ENCODE measurements at regions not wholly inside any gene's neighbourhood (a gene's known extent, or its start where the extent isn't known, plus 50 kb on each side); places are given as distances from the start of the nearest gene placed in this dataset.

- Histone ChIP-seq H3K9me3 (no peaks in the 10 kb centered on the region), H3K4me1 (no peaks in the 10 kb centered on the region), H3K36me3 (replicated peaks) (no peaks in the 10 kb centered on the region), H3K27me3 (ENCODE audit: low read depth) (no peaks in the 10 kb centered on the region), H3K4me3 (no peak overlapping the region)
- in situ Hi-C loops (cut with MboI; ENCODE audit: low sequenced_read_pairs): no loop called here
- DNase-seq (ENCODE audit: low spot score in 2 of 2): no peak
These were observed 129.9 kb upstream of the VSTM2B start for GRCh38 chr19:29395734-29396414.

DNA sequence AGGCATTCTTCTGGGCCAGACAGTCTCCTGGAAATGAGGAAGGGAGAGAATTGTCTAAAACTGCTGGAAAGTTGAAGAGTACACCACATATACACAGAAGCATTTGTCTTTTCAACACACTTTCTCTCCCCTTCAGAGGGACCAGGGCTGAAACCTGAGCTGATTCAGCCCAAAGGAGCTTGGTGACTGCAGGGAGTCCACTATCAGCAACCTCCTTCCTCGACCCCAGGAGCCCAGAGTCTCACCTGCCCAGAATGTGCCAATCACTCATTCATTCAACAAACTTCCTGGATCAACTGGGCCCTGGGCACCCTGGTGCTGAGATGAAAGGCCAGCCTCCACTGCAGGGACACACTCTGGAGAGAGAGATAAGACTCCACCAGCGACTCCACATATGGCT, 128.9 kb upstream of the VSTM2B start:
- no peak overlapping the region for H3K4me3 ChIP-seq
- no peaks in the 10 kb centered on the region for H3K4me1 ChIP-seq
- no peaks in the 10 kb centered on the region for H3K27me3 ChIP-seq (ENCODE audit: low read depth)
- no peaks in the 10 kb centered on the region for H3K9me3 ChIP-seq
- no peaks in the 10 kb centered on the region for H3K36me3 ChIP-seq (replicated peaks)
- in situ Hi-C loops (cut with MboI; ENCODE audit: low sequenced_read_pairs): no loop called here
- no peak for DNase-seq (ENCODE audit: low spot score in 2 of 2)

- H3K9me3 ChIP-seq: no peaks in the 10 kb centered on the region
- no peaks in the 10 kb centered on the region for H3K4me1 ChIP-seq
- no peak overlapping the region for H3K4me3 ChIP-seq
- no peak for DNase-seq (ENCODE audit: low spot score in 2 of 2)
- no peaks in the 10 kb centered on the region for H3K36me3 ChIP-seq (replicated peaks)
- in situ Hi-C loops (cut with MboI; ENCODE audit: low sequenced_read_pairs): no loop called here
- H3K27me3 ChIP-seq (ENCODE audit: low read depth): no peaks in the 10 kb centered on the region
These were observed 128.0 kb upstream of the VSTM2B start for GRCh38 chr19:29397748-29398147.

- no peaks in the 10 kb centered on the region for H3K9me3 ChIP-seq
- no peaks in the 10 kb centered on the region for H3K36me3 ChIP-seq (replicated peaks)
- DNase-seq (ENCODE audit: low spot score in 2 of 2): no peak
These were observed 126.0 kb upstream of the VSTM2B start for GRCh38 chr19:29399804-29400203.

GRCh38 chr19:29400917-29401711, 124.7 kb upstream of the VSTM2B start:
- no peaks in the 10 kb centered on the region for H3K4me1 ChIP-seq
- no peaks in the 10 kb centered on the region for H3K27me3 ChIP-seq (ENCODE audit: low read depth)
- H3K4me3 ChIP-seq: no peak overlapping the region
- DNase-seq (ENCODE audit: low spot score in 2 of 2): no peak
- no peaks in the 10 kb centered on the region for H3K36me3 ChIP-seq (replicated peaks)
- no peaks in the 10 kb centered on the region for H3K9me3 ChIP-seq
- in situ Hi-C loops (cut with MboI; ENCODE audit: low sequenced_read_pairs): no loop called here

More at GRCh38 chr19:29399804-29400203, 126.0 kb upstream of the VSTM2B start:
- Histone ChIP-seq H3K27me3 (ENCODE audit: low read depth) (no peaks in the 10 kb centered on the region), H3K4me1 (no peaks in the 10 kb centered on the region), H3K4me3 (no peak overlapping the region)
- in situ Hi-C loops (cut with MboI; ENCODE audit: low sequenced_read_pairs): no loop called here

GRCh38 chr19:29401712-29402421, 123.9 kb upstream of the VSTM2B start:
- DNase-seq (ENCODE audit: low spot score in 2 of 2): no peak
- Histone ChIP-seq H3K4me1 (no peaks in the 10 kb centered on the region), H3K4me3 (no peak overlapping the region), H3K36me3 (replicated peaks) (no peaks in the 10 kb centered on the region), H3K9me3 (no peaks in the 10 kb centered on the region), H3K27me3 (ENCODE audit: low read depth) (no peaks in the 10 kb centered on the region)
- in situ Hi-C loops (cut with MboI; ENCODE audit: low sequenced_read_pairs): no loop called here

- H3K9me3 ChIP-seq: no peaks in the 10 kb centered on the region
- DNase-seq (ENCODE audit: low spot score in 2 of 2): no peak
- no peaks in the 10 kb centered on the region for H3K4me1 ChIP-seq
- H3K36me3 ChIP-seq (replicated peaks): no peaks in the 10 kb centered on the region
- H3K4me3 ChIP-seq: no peak overlapping the region
- no peaks in the 10 kb centered on the region for H3K27me3 ChIP-seq (ENCODE audit: low read depth)
- in situ Hi-C loops (cut with MboI; ENCODE audit: low sequenced_read_pairs): no loop called here
These were observed 123.2 kb upstream of the VSTM2B start for GRCh38 chr19:29402563-29402962.

DNA sequence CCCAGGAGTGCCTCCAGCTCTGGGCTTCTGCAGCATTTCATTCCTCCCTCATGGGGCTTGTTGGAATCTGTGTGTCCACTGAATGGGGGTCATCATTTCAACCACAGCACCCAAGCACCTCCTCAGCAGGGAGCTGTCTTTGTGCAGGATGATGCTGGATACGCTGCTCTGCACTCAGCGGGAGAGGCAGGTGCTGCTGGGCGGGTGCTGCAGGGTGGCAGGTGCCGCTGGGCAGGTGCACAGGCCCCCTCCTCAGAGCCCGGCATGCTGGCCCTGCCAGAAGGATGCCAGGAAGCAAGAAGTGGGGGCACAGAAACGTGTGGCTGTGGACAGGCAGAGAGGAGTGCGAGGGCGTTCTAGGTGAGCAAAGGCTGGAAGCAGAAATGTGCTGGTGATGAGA, 121.8 kb upstream of the VSTM2B start:
- Histone ChIP-seq H3K4me3 (no peak overlapping the region), H3K4me1 (no peaks in the 10 kb centered on the region), H3K9me3 (no peaks in the 10 kb centered on the region), H3K36me3 (replicated peaks) (no peaks in the 10 kb centered on the region), H3K27me3 (ENCODE audit: low read depth) (no peaks in the 10 kb centered on the region)
- DNase-seq (ENCODE audit: low spot score in 2 of 2): no peak
- in situ Hi-C loops (cut with MboI; ENCODE audit: low sequenced_read_pairs): no loop called here

GRCh38 chr19:29404951-29405727, 120.7 kb upstream of the VSTM2B start:
- H3K9me3 ChIP-seq: no peaks in the 10 kb centered on the region
- no peak overlapping the region for H3K4me3 ChIP-seq
- no peaks in the 10 kb centered on the region for H3K27me3 ChIP-seq (ENCODE audit: low read depth)
- peak; percentile 3 to 23 for DNase-seq (ENCODE audit: low spot score in 2 of 2)
- no peaks in the 10 kb centered on the region for H3K4me1 ChIP-seq
- no peaks in the 10 kb centered on the region for H3K36me3 ChIP-seq (replicated peaks)
- in situ Hi-C loops (cut with MboI; ENCODE audit: low sequenced_read_pairs): no loop called here

GRCh38 chr19:29405728-29405995, 120.1 kb upstream of the VSTM2B start:
- Histone ChIP-seq H3K4me1 (no peaks in the 10 kb centered on the region), H3K9me3 (no peaks in the 10 kb centered on the region), H3K27me3 (ENCODE audit: low read depth) (no peaks in the 10 kb centered on the region), H3K4me3 (no peak overlapping the region), H3K36me3 (replicated peaks) (no peaks in the 10 kb centered on the region)
- no peak for DNase-seq (ENCODE audit: low spot score in 2 of 2)
- in situ Hi-C loops (cut with MboI; ENCODE audit: low sequenced_read_pairs): no loop called here

DNA sequence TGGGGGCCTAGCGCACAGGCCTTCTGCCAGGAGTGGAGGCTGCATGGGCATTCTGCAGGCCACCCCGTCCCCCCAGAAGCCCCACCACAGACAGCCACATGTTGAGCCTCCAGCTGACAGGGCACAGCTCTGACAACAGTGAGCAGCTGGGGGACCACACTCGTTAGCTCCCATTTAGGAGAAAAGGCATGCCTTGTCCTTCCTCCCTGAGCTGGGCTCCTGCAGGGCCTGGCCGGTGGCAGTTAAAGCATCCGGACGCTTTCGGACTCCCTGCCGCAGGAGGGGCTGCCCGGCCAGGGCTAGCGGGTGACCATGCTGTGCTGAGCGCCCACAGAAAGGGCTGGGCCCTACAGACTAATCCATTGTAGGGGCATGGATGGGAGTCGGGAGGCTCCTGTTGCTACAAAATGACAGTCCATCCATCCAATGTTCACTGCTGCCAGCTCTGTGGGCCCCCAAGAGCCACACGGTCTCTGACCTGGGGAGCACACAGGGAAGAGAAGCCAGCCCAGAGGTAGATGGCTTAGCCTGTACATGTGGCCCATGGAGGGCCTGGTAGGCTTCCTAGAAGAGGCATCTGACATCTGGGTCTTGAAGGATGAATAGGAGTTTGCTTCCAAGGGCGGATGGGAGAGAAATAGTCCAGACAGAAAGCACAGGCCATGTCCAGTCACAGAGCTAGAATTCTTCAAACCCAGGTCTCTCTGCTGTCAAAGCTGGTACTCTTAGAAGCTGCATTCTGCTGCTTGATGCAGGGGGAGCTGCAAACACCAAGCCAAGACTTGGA, 116.5 kb upstream of the VSTM2B start:
- Histone ChIP-seq H3K36me3 (replicated peaks) (no peaks in the 10 kb centered on the region), H3K27me3 (ENCODE audit: low read depth) (no peaks in the 10 kb centered on the region), H3K4me3 (no peak overlapping the region), H3K4me1 (no peaks in the 10 kb centered on the region), H3K9me3 (no peaks in the 10 kb centered on the region)
- in situ Hi-C loops (cut with MboI; ENCODE audit: low sequenced_read_pairs): no loop called here
- no peak for DNase-seq (ENCODE audit: low spot score in 2 of 2)

DNA sequence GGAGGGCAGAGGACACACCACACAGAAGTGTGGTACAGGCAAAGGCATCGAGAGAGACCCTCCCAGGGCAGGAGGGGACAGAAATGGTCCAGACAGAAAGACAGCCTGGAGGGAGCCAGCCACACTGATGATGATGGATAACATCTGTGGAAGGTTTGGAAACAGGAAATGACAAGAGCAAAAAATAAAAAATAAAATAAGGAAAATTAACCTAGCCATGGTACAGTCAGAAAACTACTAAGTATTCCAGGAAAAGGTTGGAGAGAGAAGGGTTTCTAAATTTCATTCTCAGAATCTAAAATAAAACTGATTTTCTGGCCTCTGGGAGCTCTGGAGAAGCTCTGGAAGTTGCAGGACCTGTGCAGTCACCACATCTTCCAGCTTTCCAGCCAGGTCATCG, 115.2 kb upstream of the VSTM2B start:
- no peak for DNase-seq (ENCODE audit: low spot score in 2 of 2)
- in situ Hi-C loops (cut with MboI; ENCODE audit: low sequenced_read_pairs): no loop called here

DNA sequence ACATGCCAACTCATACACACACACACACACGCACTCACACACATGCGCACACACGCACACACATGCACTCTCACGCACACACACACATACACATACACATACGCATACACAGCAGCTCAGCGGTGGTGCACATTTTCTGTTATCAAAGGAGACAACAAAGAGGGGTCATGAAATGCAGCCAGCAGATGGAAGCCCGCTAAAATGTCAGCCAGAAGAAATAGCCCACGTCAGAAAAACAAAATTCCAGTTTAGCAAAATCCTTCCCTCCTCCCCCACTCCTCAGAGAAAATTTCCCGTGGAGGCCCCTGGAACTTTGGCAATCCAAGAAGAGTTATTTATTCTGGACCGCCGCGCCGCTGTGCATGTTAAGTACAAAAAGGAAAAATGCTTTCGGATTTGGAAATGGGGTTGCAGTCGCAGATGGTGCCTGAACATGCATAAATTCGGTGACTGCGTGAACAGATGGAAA, 114.6 kb upstream of the VSTM2B start:
- Histone ChIP-seq H3K9me3 (no peaks in the 10 kb centered on the region), H3K4me3 (no peak overlapping the region), H3K27me3 (ENCODE audit: low read depth) (no peaks in the 10 kb centered on the region), H3K4me1 (no peaks in the 10 kb centered on the region), H3K36me3 (replicated peaks) (no peaks in the 10 kb centered on the region)
- in situ Hi-C loops (cut with MboI; ENCODE audit: low sequenced_read_pairs): no loop called here
- no peak for DNase-seq (ENCODE audit: low spot score in 2 of 2)

More for the DNA sequence above, 115.2 kb upstream of the VSTM2B start:
- Histone ChIP-seq H3K4me3 (no peak overlapping the region), H3K36me3 (replicated peaks) (no peaks in the 10 kb centered on the region), H3K27me3 (ENCODE audit: low read depth) (no peaks in the 10 kb centered on the region), H3K4me1 (no peaks in the 10 kb centered on the region), H3K9me3 (no peaks in the 10 kb centered on the region)

Measured in HAP-1 (cell line).